Liver (tissue), 8 donors: ENCODE measurements at regions not wholly inside any gene's neighbourhood (a gene's known extent, or its start where the extent isn't known, plus 50 kb on each side); places are given as distances from the start of the nearest gene placed in this dataset.

Source experiments
- DNase-seq: peaks from one replicate; pipeline ENCODE4 v3.0.0-alpha.2; 2017; ENCODE audit warnings: low spot score
- H3K27ac ChIP-seq, 2 donors: one replicate each; pipeline ENCODE4 v1.7.0; 2013; ENCODE audit warnings: inconsistent platforms in 2 of 2, low read length in 2 of 2, control low read depth in 1 of 2, low read depth in 1 of 2, mild to moderate bottlenecking in 1 of 2
- H3K27me3 ChIP-seq, 4 donors: one replicate each; pipeline versions ENCODE4 v1.6.1 to v1.7.0; 2013; ENCODE audit warnings: low read length in 3 of 4, inconsistent platforms in 1 of 4, mild to moderate bottlenecking in 1 of 4, moderate library complexity in 1 of 4; ENCODE audit not compliant: control insufficient read depth in 4 of 4, insufficient read depth in 4 of 4
- H3K36me3 ChIP-seq, 4 donors: one replicate each; pipeline versions ENCODE4 v1.6.1 to v1.7.0; 2013; ENCODE audit warnings: low read length in 3 of 4, mild to moderate bottlenecking in 3 of 4, low read depth in 1 of 4, moderate library complexity in 1 of 4; ENCODE audit not compliant: control insufficient read depth in 4 of 4, insufficient read depth in 3 of 4
- H3K4me1 ChIP-seq, 4 donors: one replicate each; pipeline versions ENCODE4 v1.6.1 to v1.7.0; 2013; ENCODE audit warnings: low read length in 3 of 4, mild to moderate bottlenecking in 3 of 4, moderate library complexity in 1 of 4; ENCODE audit not compliant: control insufficient read depth in 4 of 4, insufficient read depth in 4 of 4
- H3K4me3 ChIP-seq, 3 donors: one replicate each; pipeline versions ENCODE4 v1.6.1 to v1.7.0; 2013; ENCODE audit warnings: low read length in 3 of 3, control low read depth in 1 of 3, low read depth in 1 of 3, mild to moderate bottlenecking in 1 of 3
- H3K9ac ChIP-seq, 2 donors: one replicate each; pipeline ENCODE4 v1.7.0; 2013; ENCODE audit warnings: low read length in 2 of 2, mild to moderate bottlenecking in 2 of 2, moderate library complexity in 2 of 2, control low read depth in 1 of 2, low read depth in 1 of 2
- H3K9me3 ChIP-seq, 4 donors: one replicate each; pipeline versions ENCODE4 v1.6.1 to v1.7.0; 2013; ENCODE audit warnings: low read length in 3 of 4; ENCODE audit not compliant: control insufficient read depth in 4 of 4
- EGR1 ChIP-seq, 2 donors: IDR thresholded peaks; 2 replicates each; pipeline ENCODE4 v1.6.1; 2016 to 2018; ENCODE audit warnings: antibody characterized with exemption in 2 of 2, low read depth in 2 of 2
- FOXA1 ChIP-seq: IDR thresholded peaks from 2 replicates; pipeline ENCODE4 v1.6.1; 2016; ENCODE audit warnings: antibody characterized with exemption
- FOXA2 ChIP-seq: IDR thresholded peaks from 2 replicates; pipeline ENCODE4 v1.6.1; 2016; ENCODE audit warnings: antibody characterized with exemption
- GABPA ChIP-seq, 2 donors: IDR thresholded peaks in 1 of 2; conservative IDR thresholded peaks in 1 of 2; 2 replicates each; pipeline ENCODE4 v1.6.1; 2016; ENCODE audit warnings: antibody characterized with exemption in 2 of 2, mild to moderate bottlenecking in 1 of 2, moderate library complexity in 1 of 2
- HNF4A ChIP-seq, 2 donors: conservative IDR thresholded peaks; 2 replicates each; pipeline ENCODE4 v1.6.1; 2016; ENCODE audit warnings: antibody characterized with exemption in 2 of 2, mild to moderate bottlenecking in 2 of 2
- JUND ChIP-seq, 2 donors: IDR thresholded peaks; 2 replicates each; pipeline ENCODE4 v1.6.1; 2016; ENCODE audit warnings: antibody characterized with exemption in 2 of 2
- NR2F2 ChIP-seq: IDR thresholded peaks from 2 replicates; pipeline ENCODE4 v1.6.1; 2016; ENCODE audit warnings: antibody characterized with exemption
- RAD21 ChIP-seq, 2 donors: IDR thresholded peaks; 2 replicates each; pipeline ENCODE4 v1.6.1; 2016; ENCODE audit warnings: antibody characterized with exemption in 2 of 2, mild to moderate bottlenecking in 2 of 2
- SP1 ChIP-seq: IDR thresholded peaks from 2 replicates; pipeline ENCODE4 v1.6.1; 2018; ENCODE audit warnings: antibody characterized with exemption, mild to moderate bottlenecking
- TAF1 ChIP-seq: conservative IDR thresholded peaks from 2 replicates; pipeline ENCODE4 v1.6.1; 2016; ENCODE audit warnings: antibody characterized with exemption, mild to moderate bottlenecking
- YY1 ChIP-seq: IDR thresholded peaks from 2 replicates; pipeline ENCODE4 v1.6.1; 2016; ENCODE audit warnings: antibody characterized with exemption, mild to moderate bottlenecking
- whole genome bisulfite sequencing: extraction: QIAGEN DNeasy Blood & Tissue Kit; methylation state at CpG from one replicate; pipeline ENCODE4 v1.1.7; 2013; 5-methylcytosine and 5-hydroxymethylcytosine counted together
- TF ChIP-seq, protein P1 (sequence below): IDR thresholded peaks from 2 replicates; pipeline ENCODE4 v1.6.1; 2016; ENCODE audit warnings: antibody characterized with exemption
- TF ChIP-seq, protein P2 (sequence below): fragments of 150-350 bp; IDR thresholded peaks from 2 replicates; pipeline ENCODE4 v1.5.1; 2017; ENCODE audit warnings: improper control_type of control experiment, low read depth, low read length; ENCODE audit not compliant: missing input control
- TF ChIP-seq, protein P3 (sequence below): IDR thresholded peaks from 2 replicates; pipeline ENCODE4 v1.6.1; 2016; ENCODE audit warnings: antibody characterized with exemption
- TF ChIP-seq, protein P4 (sequence below): IDR thresholded peaks from 2 replicates; pipeline ENCODE4 v1.6.1; 2016; ENCODE audit warnings: antibody characterized with exemption, mild to moderate bottlenecking
- TF ChIP-seq, protein P5 (sequence below): IDR thresholded peaks from 2 replicates; pipeline ENCODE4 v1.6.1; 2016; ENCODE audit warnings: antibody characterized with exemption
- donor health status: healthy.
- donor health status: healthy.
- donor health status: healthy.
- donor health status: healthy.
- donor health status: healthy.

DNA sequence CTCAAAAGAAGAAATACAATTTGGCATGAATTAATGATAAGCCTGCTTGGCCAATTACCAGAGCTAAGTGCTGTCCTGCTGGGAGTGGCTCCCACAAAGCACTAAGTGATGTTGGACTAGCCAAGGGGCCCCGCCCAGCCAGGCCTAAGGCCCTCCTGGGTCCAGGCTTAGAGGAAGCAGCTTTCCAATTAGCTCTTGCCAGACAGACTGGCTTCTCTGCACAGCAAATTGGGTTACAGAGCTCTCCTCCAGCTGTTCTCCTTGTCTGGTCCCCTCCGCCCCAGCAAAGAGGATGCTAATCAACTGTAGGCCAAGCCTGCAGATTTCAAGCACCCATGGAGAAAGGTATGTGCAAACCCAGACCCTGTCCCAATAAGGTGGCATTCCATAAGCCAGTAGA, 151.9 kb downstream of the DMRTA2 start:
- Histone ChIP-seq H3K4me1 (no peaks in the 10 kb centered on the region), H3K4me3 (no peak overlapping the region), H3K27ac (no peak overlapping the region), H3K9ac (no peak overlapping the region), H3K9me3 (no peaks in the 10 kb centered on the region), H3K36me3 (no peaks in the 10 kb centered on the region), H3K27me3 (peaks cover 0 to 4% (median 0%) of the 10 kb centered on the region in 4 donors)
- DNase-seq, result no peak
- TF ChIP-seq FOXA1, result no peak
- 54% methylated on average over 2 of the region's 2 CpGs for WGBS

DNA sequence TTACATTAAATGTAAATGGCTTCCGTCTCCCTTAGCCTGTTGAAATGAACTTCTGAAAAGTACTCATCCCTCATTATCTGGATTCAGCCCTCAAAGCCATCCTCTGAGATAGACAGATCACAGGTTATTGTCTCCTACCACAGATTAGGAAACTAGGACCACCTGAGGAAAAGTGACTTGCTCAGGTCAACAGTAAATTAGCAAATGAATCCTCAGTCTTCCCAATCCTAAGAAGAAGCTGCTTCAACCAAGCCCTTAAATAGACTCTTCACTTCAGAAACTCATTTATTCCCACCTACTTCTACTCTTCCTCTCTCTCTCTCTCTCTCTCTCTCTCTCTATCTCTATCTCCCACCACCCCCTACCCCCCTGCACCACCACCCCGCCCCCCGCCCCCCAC, 152.3 kb downstream of the DMRTA2 start:
- H3K9me3 ChIP-seq, result no peaks in the 10 kb centered on the region
- no peak overlapping the region for H3K4me3 ChIP-seq
- peaks cover 0 to 4% (median 0%) of the 10 kb centered on the region in 4 donors for H3K27me3 ChIP-seq
- H3K4me1 ChIP-seq, result no peaks in the 10 kb centered on the region
- 54% methylated on average over 3 of the region's 3 CpGs for WGBS
- no peak overlapping the region for H3K9ac ChIP-seq
- TF ChIP-seq, protein P1, sequence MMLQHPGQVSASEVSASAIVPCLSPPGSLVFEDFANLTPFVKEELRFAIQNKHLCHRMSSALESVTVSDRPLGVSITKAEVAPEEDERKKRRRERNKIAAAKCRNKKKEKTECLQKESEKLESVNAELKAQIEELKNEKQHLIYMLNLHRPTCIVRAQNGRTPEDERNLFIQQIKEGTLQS, result no peak
- TF ChIP-seq RAD21 (IDR thresholded peaks at IDR 0.05) (no peak), TAF1 (no peak), NR2F2 (no peak), JUND (IDR thresholded peaks at IDR 0.05) (no peak), SP1 (no peak), GABPA (IDR thresholded peaks at IDR 0.05 in 1 of 2, conservative IDR thresholded peaks at IDR 0.05 in 1 of 2) (no peak), YY1 (no peak), HNF4A (conservative IDR thresholded peaks at IDR 0.05) (no peak), FOXA1 (no peak), FOXA2 (no peak), EGR1 (IDR thresholded peaks at IDR 0.05; ENCODE audit: low read depth in 2 of 2) (no peak)
- TF ChIP-seq, protein P2, sequence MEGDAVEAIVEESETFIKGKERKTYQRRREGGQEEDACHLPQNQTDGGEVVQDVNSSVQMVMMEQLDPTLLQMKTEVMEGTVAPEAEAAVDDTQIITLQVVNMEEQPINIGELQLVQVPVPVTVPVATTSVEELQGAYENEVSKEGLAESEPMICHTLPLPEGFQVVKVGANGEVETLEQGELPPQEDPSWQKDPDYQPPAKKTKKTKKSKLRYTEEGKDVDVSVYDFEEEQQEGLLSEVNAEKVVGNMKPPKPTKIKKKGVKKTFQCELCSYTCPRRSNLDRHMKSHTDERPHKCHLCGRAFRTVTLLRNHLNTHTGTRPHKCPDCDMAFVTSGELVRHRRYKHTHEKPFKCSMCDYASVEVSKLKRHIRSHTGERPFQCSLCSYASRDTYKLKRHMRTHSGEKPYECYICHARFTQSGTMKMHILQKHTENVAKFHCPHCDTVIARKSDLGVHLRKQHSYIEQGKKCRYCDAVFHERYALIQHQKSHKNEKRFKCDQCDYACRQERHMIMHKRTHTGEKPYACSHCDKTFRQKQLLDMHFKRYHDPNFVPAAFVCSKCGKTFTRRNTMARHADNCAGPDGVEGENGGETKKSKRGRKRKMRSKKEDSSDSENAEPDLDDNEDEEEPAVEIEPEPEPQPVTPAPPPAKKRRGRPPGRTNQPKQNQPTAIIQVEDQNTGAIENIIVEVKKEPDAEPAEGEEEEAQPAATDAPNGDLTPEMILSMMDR, result no peak
- TF ChIP-seq, protein P3, sequence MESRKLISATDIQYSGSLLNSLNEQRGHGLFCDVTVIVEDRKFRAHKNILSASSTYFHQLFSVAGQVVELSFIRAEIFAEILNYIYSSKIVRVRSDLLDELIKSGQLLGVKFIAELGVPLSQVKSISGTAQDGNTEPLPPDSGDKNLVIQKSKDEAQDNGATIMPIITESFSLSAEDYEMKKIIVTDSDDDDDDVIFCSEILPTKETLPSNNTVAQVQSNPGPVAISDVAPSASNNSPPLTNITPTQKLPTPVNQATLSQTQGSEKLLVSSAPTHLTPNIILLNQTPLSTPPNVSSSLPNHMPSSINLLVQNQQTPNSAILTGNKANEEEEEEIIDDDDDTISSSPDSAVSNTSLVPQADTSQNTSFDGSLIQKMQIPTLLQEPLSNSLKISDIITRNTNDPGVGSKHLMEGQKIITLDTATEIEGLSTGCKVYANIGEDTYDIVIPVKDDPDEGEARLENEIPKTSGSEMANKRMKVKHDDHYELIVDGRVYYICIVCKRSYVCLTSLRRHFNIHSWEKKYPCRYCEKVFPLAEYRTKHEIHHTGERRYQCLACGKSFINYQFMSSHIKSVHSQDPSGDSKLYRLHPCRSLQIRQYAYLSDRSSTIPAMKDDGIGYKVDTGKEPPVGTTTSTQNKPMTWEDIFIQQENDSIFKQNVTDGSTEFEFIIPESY, result no peak
- TF ChIP-seq, protein P4, sequence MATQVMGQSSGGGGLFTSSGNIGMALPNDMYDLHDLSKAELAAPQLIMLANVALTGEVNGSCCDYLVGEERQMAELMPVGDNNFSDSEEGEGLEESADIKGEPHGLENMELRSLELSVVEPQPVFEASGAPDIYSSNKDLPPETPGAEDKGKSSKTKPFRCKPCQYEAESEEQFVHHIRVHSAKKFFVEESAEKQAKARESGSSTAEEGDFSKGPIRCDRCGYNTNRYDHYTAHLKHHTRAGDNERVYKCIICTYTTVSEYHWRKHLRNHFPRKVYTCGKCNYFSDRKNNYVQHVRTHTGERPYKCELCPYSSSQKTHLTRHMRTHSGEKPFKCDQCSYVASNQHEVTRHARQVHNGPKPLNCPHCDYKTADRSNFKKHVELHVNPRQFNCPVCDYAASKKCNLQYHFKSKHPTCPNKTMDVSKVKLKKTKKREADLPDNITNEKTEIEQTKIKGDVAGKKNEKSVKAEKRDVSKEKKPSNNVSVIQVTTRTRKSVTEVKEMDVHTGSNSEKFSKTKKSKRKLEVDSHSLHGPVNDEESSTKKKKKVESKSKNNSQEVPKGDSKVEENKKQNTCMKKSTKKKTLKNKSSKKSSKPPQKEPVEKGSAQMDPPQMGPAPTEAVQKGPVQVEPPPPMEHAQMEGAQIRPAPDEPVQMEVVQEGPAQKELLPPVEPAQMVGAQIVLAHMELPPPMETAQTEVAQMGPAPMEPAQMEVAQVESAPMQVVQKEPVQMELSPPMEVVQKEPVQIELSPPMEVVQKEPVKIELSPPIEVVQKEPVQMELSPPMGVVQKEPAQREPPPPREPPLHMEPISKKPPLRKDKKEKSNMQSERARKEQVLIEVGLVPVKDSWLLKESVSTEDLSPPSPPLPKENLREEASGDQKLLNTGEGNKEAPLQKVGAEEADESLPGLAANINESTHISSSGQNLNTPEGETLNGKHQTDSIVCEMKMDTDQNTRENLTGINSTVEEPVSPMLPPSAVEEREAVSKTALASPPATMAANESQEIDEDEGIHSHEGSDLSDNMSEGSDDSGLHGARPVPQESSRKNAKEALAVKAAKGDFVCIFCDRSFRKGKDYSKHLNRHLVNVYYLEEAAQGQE, result no peak
- TF ChIP-seq, protein P5, sequence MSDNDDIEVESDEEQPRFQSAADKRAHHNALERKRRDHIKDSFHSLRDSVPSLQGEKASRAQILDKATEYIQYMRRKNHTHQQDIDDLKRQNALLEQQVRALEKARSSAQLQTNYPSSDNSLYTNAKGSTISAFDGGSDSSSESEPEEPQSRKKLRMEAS, result no peak
- H3K36me3 ChIP-seq, result no peaks in the 10 kb centered on the region
- no peak overlapping the region for H3K27ac ChIP-seq
- no peak for DNase-seq
